ENCODE measurements at regions not wholly inside any gene's neighbourhood (a gene's known extent, or its start where the extent isn't known, plus 50 kb on each side); places are given as distances from the start of the nearest gene placed in this dataset.

GRCh38 chr22:48649031-48649430, 1178.6 kb downstream of the BRD1 start:
- no peak for DNase-seq (ENCODE audit: low read depth)
- TF ChIP-seq CTCF (IDR thresholded peaks at IDR 0.05; ENCODE audit: control insufficient read depth, insufficient read depth, low read depth, low read length, missing control alignments), result no peak
- H3K4me3 ChIP-seq (ENCODE audit: control insufficient read depth, low read depth, low read length), result no peak overlapping the region

GRCh38 chr22:48647606-48648515, 1179.8 kb downstream of the BRD1 start:
- TF ChIP-seq CTCF (IDR thresholded peaks at IDR 0.05; ENCODE audit: control insufficient read depth, insufficient read depth, low read depth, low read length, missing control alignments), result no peak
- no peak overlapping the region for H3K4me3 ChIP-seq (ENCODE audit: control insufficient read depth, low read depth, low read length)
- no peak for DNase-seq (ENCODE audit: low read depth)

GRCh38 chr22:48647051-48647450, 1180.6 kb downstream of the BRD1 start:
- no peak overlapping the region for H3K4me3 ChIP-seq (ENCODE audit: control insufficient read depth, low read depth, low read length)
- no peak for DNase-seq (ENCODE audit: low read depth)
- TF ChIP-seq CTCF (IDR thresholded peaks at IDR 0.05; ENCODE audit: control insufficient read depth, insufficient read depth, low read depth, low read length, missing control alignments), result no peak

GRCh38 chr22:48646216-48646925, 1181.3 kb downstream of the BRD1 start:
- no peak for DNase-seq (ENCODE audit: low read depth)
- TF ChIP-seq CTCF (IDR thresholded peaks at IDR 0.05; ENCODE audit: control insufficient read depth, insufficient read depth, low read depth, low read length, missing control alignments), result no peak
- no peak overlapping the region for H3K4me3 ChIP-seq (ENCODE audit: control insufficient read depth, low read depth, low read length)

GRCh38 chr22:48645766-48646165, 1181.9 kb downstream of the BRD1 start:
- TF ChIP-seq CTCF (IDR thresholded peaks at IDR 0.05; ENCODE audit: control insufficient read depth, insufficient read depth, low read depth, low read length, missing control alignments), result no peak
- no peak overlapping the region for H3K4me3 ChIP-seq (ENCODE audit: control insufficient read depth, low read depth, low read length)
- no peak for DNase-seq (ENCODE audit: low read depth)

- DNase-seq (ENCODE audit: low read depth), result no peak
- H3K4me3 ChIP-seq (ENCODE audit: control insufficient read depth, low read depth, low read length), result no peak overlapping the region
- no peak for TF ChIP-seq CTCF (IDR thresholded peaks at IDR 0.05; ENCODE audit: control insufficient read depth, insufficient read depth, low read depth, low read length, missing control alignments)
These were observed 1182.7 kb downstream of the BRD1 start for GRCh38 chr22:48644997-48645396.

Measured in AG09309 (cell line).